Body of pancreas (tissue), 4 donors: ENCODE measurements at regions not wholly inside any gene's neighbourhood (a gene's known extent, or its start where the extent isn't known, plus 50 kb on each side); places are given as distances from the start of the nearest gene placed in this dataset.

Source experiments
- CTCF ChIP-seq, 7 experiments: fragments of 450-650 bp in 4 of 7; fragments of 200-600 bp in 3 of 7; sonication (generic) in 3 of 7; IDR thresholded peaks; one replicate each; pipeline ENCODE4 v1.5.1; 2016 to 2019; ENCODE audit warnings: antibody characterized with exemption in 7 of 7
- POLR2A ChIP-seq, 3 donors: fragments of 450-650 bp; IDR thresholded peaks; one replicate each; pipeline ENCODE4 v1.6.1; 2016; ENCODE audit warnings: antibody characterized with exemption in 3 of 3, mild to moderate bottlenecking in 2 of 3

DNA sequence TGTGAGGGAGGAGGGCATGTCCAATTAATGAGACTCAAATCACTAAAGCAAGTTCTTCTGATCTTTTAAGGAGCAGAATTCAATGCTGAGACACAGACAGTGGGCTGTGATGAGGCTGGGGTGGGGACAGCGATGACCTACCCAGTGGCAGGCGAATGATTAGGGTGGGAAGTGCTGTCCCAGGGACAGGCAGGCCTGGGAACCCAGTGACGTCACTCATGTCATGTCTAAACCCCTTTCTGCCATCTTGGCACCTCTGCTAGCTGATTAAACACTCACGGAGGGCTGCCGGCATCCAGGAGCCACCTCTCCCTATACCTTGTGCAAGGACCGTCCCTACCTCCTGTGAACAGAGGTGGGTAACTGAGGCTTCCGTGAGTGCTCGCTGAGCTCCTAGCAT lies 1235.2 kb downstream of the TBC1D22A start:
- TF ChIP-seq CTCF (IDR thresholded peaks at IDR 0.05), result no peak
- no peak for TF ChIP-seq POLR2A (IDR thresholded peaks at IDR 0.05)
